H9 (cell line): ENCODE measurements at regions not wholly inside any gene's neighbourhood (a gene's known extent, or its start where the extent isn't known, plus 50 kb on each side); places are given as distances from the start of the nearest gene placed in this dataset.
"Not testable (repeated sequence)": the region's sequence is repeated elsewhere in the genome, so short reads cannot be mapped to it uniquely, and the experiment has no call there.

ENCODE experiments used
- DNase-seq: peaks from one replicate; pipeline ENCODE4 v3.0.0-alpha.2; 2017
- H2AFZ ChIP-seq: one replicate; pipeline ENCODE4 v1.6.1; 2013; ENCODE audit warnings: mild to moderate bottlenecking, low read length, control low read depth, moderate library complexity
- H2AK5ac ChIP-seq: 2 replicates; pipeline ENCODE4 v1.6.1; 2013; ENCODE audit warnings: low read length, control low read depth, mixed read lengths; ENCODE audit not compliant: insufficient read length
- H2BK120ac ChIP-seq: one replicate; pipeline ENCODE4 v1.6.1; 2013; ENCODE audit warnings: low read depth, mild to moderate bottlenecking, low read length, control low read depth, inconsistent platforms; ENCODE audit not compliant: poor library complexity, severe bottlenecking
- H2BK12ac ChIP-seq: 2 replicates; pipeline ENCODE4 v1.6.1; 2013; ENCODE audit warnings: low read length, control low read depth, mixed read lengths, low read depth; ENCODE audit not compliant: insufficient read length
- H2BK15ac ChIP-seq: 2 replicates; pipeline ENCODE4 v1.6.1; 2013; ENCODE audit warnings: low read depth, low read length, control low read depth
- H2BK20ac ChIP-seq: one replicate; pipeline ENCODE4 v1.6.1; 2013; ENCODE audit warnings: low read depth, mild to moderate bottlenecking, low read length, control low read depth, inconsistent platforms; ENCODE audit not compliant: poor library complexity, severe bottlenecking
- H2BK5ac ChIP-seq: 2 replicates; pipeline ENCODE4 v1.6.1; 2013; ENCODE audit warnings: low read length, control low read depth, mixed read lengths; ENCODE audit not compliant: insufficient read length
- H3K14ac ChIP-seq: 2 replicates; pipeline ENCODE4 v1.6.1; 2013; ENCODE audit warnings: low read length, control low read depth; ENCODE audit not compliant: insufficient read depth
- H3K18ac ChIP-seq: 2 replicates; pipeline ENCODE4 v1.6.1; 2013; ENCODE audit warnings: low read depth, mild to moderate bottlenecking, mixed read lengths, low read length, control low read depth; ENCODE audit not compliant: insufficient read length
- H3K23ac ChIP-seq: 2 replicates; pipeline ENCODE4 v1.6.1; 2013; ENCODE audit warnings: low read length, control low read depth, mixed read lengths, low read depth; ENCODE audit not compliant: insufficient read length
- H3K23me2 ChIP-seq: 2 replicates; pipeline ENCODE4 v1.6.1; 2013; ENCODE audit warnings: low read depth, mild to moderate bottlenecking, mixed read lengths, low read length, control low read depth; ENCODE audit not compliant: insufficient read length, poor library complexity, severe bottlenecking
- H3K27ac ChIP-seq: 2 replicates; pipeline ENCODE4 v1.5.1; 2013; ENCODE audit warnings: low read length, control low read depth, mixed read lengths, low read depth; ENCODE audit not compliant: insufficient read length
- H3K27me3 ChIP-seq: 2 replicates; pipeline ENCODE4 v1.6.1; 2013; ENCODE audit warnings: low read length, control low read depth, inconsistent platforms; ENCODE audit not compliant: insufficient read depth
- H3K4ac ChIP-seq: 2 replicates; pipeline ENCODE4 v1.6.1; 2013; ENCODE audit warnings: low read depth, mild to moderate bottlenecking, control low read depth, inconsistent platforms, low read length, moderate library complexity
- H3K4me1 ChIP-seq: 2 replicates; pipeline ENCODE4 v1.6.1; 2013; ENCODE audit warnings: low read length, control low read depth, inconsistent platforms; ENCODE audit not compliant: insufficient read depth
- H3K4me2 ChIP-seq: 2 replicates; pipeline ENCODE4 v1.6.1; 2013; ENCODE audit warnings: low read length, control low read depth, mixed read lengths; ENCODE audit not compliant: insufficient read length, insufficient read depth
- H3K56ac ChIP-seq: 2 replicates; pipeline ENCODE4 v1.6.1; 2013; ENCODE audit warnings: low read depth, mild to moderate bottlenecking, mixed read lengths, low read length, control low read depth; ENCODE audit not compliant: insufficient read length
- H3K79me1 ChIP-seq: 2 replicates; pipeline ENCODE4 v1.6.1; 2013; ENCODE audit warnings: low read depth, mild to moderate bottlenecking, moderate library complexity, low read length, control low read depth, inconsistent platforms; ENCODE audit not compliant: insufficient read depth, poor library complexity, severe bottlenecking
- H3K79me2 ChIP-seq: 2 replicates; pipeline ENCODE4 v1.6.1; 2013; ENCODE audit warnings: low read length, control low read depth, inconsistent platforms; ENCODE audit not compliant: insufficient read depth
- H3K9ac ChIP-seq: 2 replicates; pipeline ENCODE4 v1.6.1; 2013; ENCODE audit warnings: low read length, control low read depth, mixed read lengths; ENCODE audit not compliant: insufficient read length; ENCODE audit errors: extremely low read depth
- H3K9me3 ChIP-seq: one replicate; pipeline ENCODE4 v1.6.1; 2013; ENCODE audit warnings: low read depth, low read length, inconsistent platforms; ENCODE audit not compliant: control insufficient read depth
- H3T11ph ChIP-seq: one replicate; pipeline ENCODE4 v1.6.1; 2013; ENCODE audit warnings: mild to moderate bottlenecking, low read length, control low read depth, inconsistent platforms
- H4K20me1 ChIP-seq: one replicate; pipeline ENCODE4 v1.6.1; 2013; ENCODE audit not compliant: control insufficient read depth, insufficient read length, insufficient read depth
- H4K5ac ChIP-seq: 2 replicates; pipeline ENCODE4 v1.6.1; 2013; ENCODE audit warnings: low read depth, mild to moderate bottlenecking, mixed read lengths, low read length, control low read depth; ENCODE audit not compliant: insufficient read length
- H4K8ac ChIP-seq: replicated peaks from 2 replicates; pipeline ENCODE4 v1.6.1; 2013; ENCODE audit warnings: low read length, control low read depth, mixed read lengths, low read depth; ENCODE audit not compliant: insufficient read length
- H4K91ac ChIP-seq: 2 replicates; pipeline ENCODE4 v1.6.1; 2013; ENCODE audit warnings: low read depth, mild to moderate bottlenecking, moderate library complexity, mixed read lengths, low read length, control low read depth; ENCODE audit not compliant: insufficient read length
- H3K27ac Mint-ChIP-seq, 3 experiments: 2 replicates in 2 of 3; 3 replicates in 1 of 3; pipeline ENCODE4 v1.8.0; 2020 to 2021; ENCODE audit warnings: mixed read lengths in 3 of 3, mild to moderate bottlenecking in 1 of 3, moderate library complexity in 1 of 3
- H3K27me3 Mint-ChIP-seq: 2 replicates; pipeline ENCODE4 v1.8.0; 2021; ENCODE audit warnings: low read depth, mild to moderate bottlenecking, moderate library complexity, mixed read lengths
- H3K36me3 Mint-ChIP-seq, 3 experiments: 2 replicates in 2 of 3; 3 replicates in 1 of 3; pipeline ENCODE4 v1.8.0; 2020 to 2021; ENCODE audit warnings: low read depth in 3 of 3, mixed read lengths in 3 of 3; ENCODE audit not compliant: insufficient read depth in 1 of 3
- H3K4me1 Mint-ChIP-seq, 2 experiments: 2 replicates each; pipeline ENCODE4 v1.8.0; 2020; ENCODE audit warnings: mixed read lengths in 2 of 2
- H3K4me3 Mint-ChIP-seq, 2 experiments: 2 replicates in 1 of 2; 3 replicates in 1 of 2; pipeline ENCODE4 v1.8.0; 2020 to 2021; ENCODE audit warnings: mild to moderate bottlenecking in 2 of 2, mixed read lengths in 2 of 2, moderate library complexity in 1 of 2
- H3K9me3 Mint-ChIP-seq, 2 experiments: 2 replicates in 1 of 2; 3 replicates in 1 of 2; pipeline ENCODE4 v1.8.0; 2020; ENCODE audit warnings: mild to moderate bottlenecking in 2 of 2, mixed read lengths in 2 of 2, moderate library complexity in 1 of 2
- CTCF ChIP-seq: fragments of 200-600 bp; sonication (generic); conservative IDR thresholded peaks from 3 replicates; pipeline ENCODE4 v1.8.0; 2021; ENCODE audit warnings: antibody characterized with exemption, mild to moderate bottlenecking
- WGBS: extraction: QIAGEN DNeasy Blood & Tissue Kit; methylation state at CpG from one replicate; pipeline ENCODE4 v1.1.7; 2013; ENCODE audit warnings: missing lambda C conversion rate, low lambda C conversion rate, mixed read lengths; ENCODE audit not compliant: insufficient read length; ENCODE audit errors: extremely low coverage; 5-methylcytosine and 5-hydroxymethylcytosine counted together

GRCh38 chr11:34769224-34769623 is 147.0 kb downstream of the APIP start:
- Histone ChIP-seq H4K5ac (no peak overlapping the region), H4K20me1 (no peaks in the 10 kb centered on the region), H2BK120ac (no peak overlapping the region), H3K23ac (no peak overlapping the region), H3K79me1 (no peaks in the 10 kb centered on the region), H3K9me3 (no peaks in the 10 kb centered on the region), H3K23me2 (no peaks in the 10 kb centered on the region), H3K79me2 (no peaks in the 10 kb centered on the region), H3K4me1 (no peaks in the 10 kb centered on the region), H4K8ac (no peak overlapping the region), H2BK15ac (no peak overlapping the region), H3K56ac (no peak overlapping the region), H3K9ac (no peak overlapping the region), H2BK20ac (no peak overlapping the region), H4K91ac (no peak overlapping the region), H3K18ac (no peak overlapping the region), H2BK12ac (no peak overlapping the region), H3K27ac (no peak overlapping the region), H2AFZ (no peak overlapping the region), H3K4ac (no peak overlapping the region), H2BK5ac (no peak overlapping the region), H3T11ph (no peak overlapping the region), H3K4me2 (no peak overlapping the region), H3K27me3 (no peaks in the 10 kb centered on the region), H3K14ac (no peak overlapping the region), H2AK5ac (no peak overlapping the region)
- no peaks in the 10 kb centered on the region for H3K27me3 Mint-ChIP-seq
- DNase-seq: no peak
- TF ChIP-seq CTCF: no peak
- no CpG with 5 or more reads among the region's 2 CpGs for WGBS
- H3K4me3 Mint-ChIP-seq: no peak overlapping the region
- no peak overlapping the region; a peak in 1 of 7 replicates for H3K27ac Mint-ChIP-seq
- peaks cover 11 to 15% (median 12%) of the 10 kb centered on the region in 3 experiments for H3K36me3 Mint-ChIP-seq
- H3K4me1 Mint-ChIP-seq: no peaks in the 10 kb centered on the region
- peaks cover 15 to 16% of the 10 kb centered on the region in 2 experiments for H3K9me3 Mint-ChIP-seq

GRCh38 chr11:34762625-34763024 is 141.7 kb downstream of the EHF start:
- DNase-seq, H3K79me2 ChIP-seq, H2AK5ac ChIP-seq, H3K79me1 ChIP-seq, H3K9me3 ChIP-seq, H3K27me3 Mint-ChIP-seq, H4K8ac ChIP-seq, H3K27me3 ChIP-seq, H4K91ac ChIP-seq, H3K4me1 Mint-ChIP-seq, H3T11ph ChIP-seq, H2AFZ ChIP-seq, H2BK12ac ChIP-seq, H3K4me3 Mint-ChIP-seq, H3K56ac ChIP-seq, H3K18ac ChIP-seq, H3K23ac ChIP-seq, H3K9ac ChIP-seq, H2BK15ac ChIP-seq, H3K4ac ChIP-seq, H4K5ac ChIP-seq, H4K20me1 ChIP-seq, H3K14ac ChIP-seq, H3K27ac ChIP-seq, H2BK5ac ChIP-seq, H3K27ac Mint-ChIP-seq, H3K4me2 ChIP-seq, H3K4me1 ChIP-seq, H2BK20ac ChIP-seq, H2BK120ac ChIP-seq, H3K23me2 ChIP-seq: not testable (repeated sequence)
- Mint-ChIP-seq H3K9me3 (peaks cover 28 to 29% of the 10 kb centered on the region in 2 experiments), H3K36me3 (peaks cover 25 to 45% (median 40%) of the 10 kb centered on the region in 3 experiments)
- whole genome bisulfite sequencing: no CpG with 5 or more reads among the region's 3 CpGs
